ENCODE measurements at regions not wholly inside any gene's neighbourhood (a gene's known extent, or its start where the extent isn't known, plus 50 kb on each side); places are given as distances from the start of the nearest gene placed in this dataset.

DNA sequence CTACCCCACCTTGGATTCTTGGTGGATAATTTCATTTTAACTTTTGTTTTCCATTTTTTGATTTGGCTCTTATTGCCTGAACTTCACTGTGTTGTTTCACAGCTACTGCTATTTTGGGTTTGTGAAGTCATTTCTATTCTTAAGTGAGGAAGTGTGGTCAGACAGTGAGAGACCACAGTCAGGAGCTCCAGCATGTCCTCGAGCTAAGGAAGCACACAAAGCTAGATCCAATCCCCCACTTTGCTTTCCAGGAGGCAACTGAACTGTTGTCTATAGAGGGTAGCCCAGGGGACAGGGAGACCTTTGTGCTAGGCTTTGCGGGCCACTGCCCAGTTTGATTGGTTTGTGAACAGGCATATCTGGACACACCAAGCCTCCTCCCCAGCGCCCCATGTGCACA is 251.8 kb upstream of the KIRREL3 start:
- TF ChIP-seq POLR2AphosphoS5 (IDR thresholded peaks at IDR 0.05; ENCODE audit: insufficient read depth, low read depth, low read length) (no peak), MYC (IDR thresholded peaks at IDR 0.05; ENCODE audit: low read depth, low read length) (no peak), POLR2A (IDR thresholded peaks at IDR 0.05; ENCODE audit: low read depth, low read length) (no peak), EZH2 (IDR thresholded peaks at IDR 0.05; ENCODE audit: borderline replicate concordance, low read depth, low read length, severe bottlenecking) (no peak)
- TF ChIP-seq, protein P1, sequence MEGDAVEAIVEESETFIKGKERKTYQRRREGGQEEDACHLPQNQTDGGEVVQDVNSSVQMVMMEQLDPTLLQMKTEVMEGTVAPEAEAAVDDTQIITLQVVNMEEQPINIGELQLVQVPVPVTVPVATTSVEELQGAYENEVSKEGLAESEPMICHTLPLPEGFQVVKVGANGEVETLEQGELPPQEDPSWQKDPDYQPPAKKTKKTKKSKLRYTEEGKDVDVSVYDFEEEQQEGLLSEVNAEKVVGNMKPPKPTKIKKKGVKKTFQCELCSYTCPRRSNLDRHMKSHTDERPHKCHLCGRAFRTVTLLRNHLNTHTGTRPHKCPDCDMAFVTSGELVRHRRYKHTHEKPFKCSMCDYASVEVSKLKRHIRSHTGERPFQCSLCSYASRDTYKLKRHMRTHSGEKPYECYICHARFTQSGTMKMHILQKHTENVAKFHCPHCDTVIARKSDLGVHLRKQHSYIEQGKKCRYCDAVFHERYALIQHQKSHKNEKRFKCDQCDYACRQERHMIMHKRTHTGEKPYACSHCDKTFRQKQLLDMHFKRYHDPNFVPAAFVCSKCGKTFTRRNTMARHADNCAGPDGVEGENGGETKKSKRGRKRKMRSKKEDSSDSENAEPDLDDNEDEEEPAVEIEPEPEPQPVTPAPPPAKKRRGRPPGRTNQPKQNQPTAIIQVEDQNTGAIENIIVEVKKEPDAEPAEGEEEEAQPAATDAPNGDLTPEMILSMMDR (IDR thresholded peaks at IDR 0.05; ENCODE audit: extremely low read depth in 1 of 2, insufficient read depth in 1 of 2, low read depth in 1 of 2, low read length in 2 of 2), result no peak

Measured in endothelial cell of umbilical vein (primary cell).